GM18867 (cell line): ENCODE measurements at regions not wholly inside any gene's neighbourhood (a gene's known extent, or its start where the extent isn't known, plus 50 kb on each side); places are given as distances from the start of the nearest gene placed in this dataset.
"Not testable (repeated sequence)": the region's sequence is repeated elsewhere in the genome, so short reads cannot be mapped to it uniquely, and the experiment has no call there.

Experiments used
- ATAC-seq: cut with Tn5 transposase; IDR thresholded peaks from one replicate; pipeline ENCODE4 v1.9.1; 2021; ENCODE audit warnings: mild to moderate bottlenecking, moderate library complexity; ENCODE audit not compliant: unreplicated experiment

- no peak for ATAC-seq
Measured at GRCh38 chr6:95660544-95660943, 83.2 kb downstream of the MANEA start.

- no peak for ATAC-seq
Measured at GRCh38 chr6:95670011-95670463, 92.7 kb downstream of the MANEA start.

DNA sequence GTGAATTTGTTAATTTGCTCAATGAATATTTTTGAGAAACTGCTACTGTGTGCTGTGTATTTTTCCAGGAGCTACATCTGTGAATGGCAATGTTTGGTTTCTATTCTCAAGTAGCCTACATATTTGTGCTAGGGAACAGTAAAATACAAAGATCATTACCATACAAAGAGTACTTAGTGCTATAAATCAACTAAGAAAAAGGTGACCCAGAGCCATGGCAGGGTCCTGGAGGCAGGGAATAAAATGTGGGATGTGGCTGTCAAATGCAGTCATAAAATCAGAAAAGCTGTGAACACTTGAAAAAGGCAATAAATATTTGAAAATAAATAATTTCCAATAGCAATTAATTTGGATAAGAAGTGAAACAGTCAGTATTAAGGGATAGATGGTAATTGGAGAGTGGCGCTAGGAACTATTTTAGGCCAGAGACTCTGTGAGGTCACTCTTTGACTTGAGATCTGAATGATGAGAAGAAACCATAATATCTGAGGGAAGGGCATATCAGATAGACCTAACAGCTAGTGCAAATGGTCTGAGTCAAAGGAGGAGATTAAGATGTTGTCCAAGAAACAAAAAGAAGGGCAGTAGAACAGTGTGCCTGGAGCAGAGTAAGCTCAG is 98.8 kb downstream of the MANEA start:
- ATAC-seq: no peak

DNA sequence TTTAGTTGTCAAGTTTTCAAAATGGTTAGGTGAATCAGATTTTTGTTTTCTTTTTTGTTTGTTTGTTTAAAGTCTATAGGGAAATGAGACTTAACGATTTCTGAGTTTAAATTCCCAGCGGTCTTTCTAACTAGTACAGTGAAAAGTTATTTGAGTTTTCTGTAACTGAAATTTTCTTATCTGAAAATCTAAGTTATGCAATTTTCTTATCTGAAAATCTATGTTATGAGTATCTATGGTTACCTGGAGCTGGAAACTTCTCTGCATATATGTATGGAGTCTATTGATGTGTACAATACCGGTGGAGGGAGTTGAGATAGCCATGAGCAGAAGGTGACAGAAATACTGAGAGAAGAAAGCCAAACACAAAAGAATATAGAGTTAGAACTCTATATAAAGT is 102.6 kb downstream of the MANEA start:
- ATAC-seq: no peak

GRCh38 chr6:95681736-95682135 is 104.4 kb downstream of the MANEA start:
- no peak for ATAC-seq

DNA sequence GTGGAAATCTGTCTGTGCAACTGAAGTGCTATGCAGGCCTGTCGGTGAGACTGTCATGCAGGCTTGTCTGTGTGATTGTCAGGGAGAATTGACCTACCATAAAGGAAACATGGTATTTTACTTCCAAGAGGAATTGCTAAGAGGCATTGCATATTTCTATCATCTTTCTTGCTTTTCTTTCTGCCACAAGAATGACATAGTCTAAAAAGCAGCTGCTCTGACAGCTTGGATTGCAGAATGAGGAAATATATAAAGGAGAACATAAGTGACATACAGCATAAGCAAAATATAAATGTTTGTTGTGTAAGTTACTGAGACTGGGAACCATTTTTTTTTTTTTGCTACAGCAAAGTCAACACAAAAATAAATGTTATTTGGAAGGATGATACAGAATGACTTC is 105.1 kb downstream of the MANEA start:
- ATAC-seq: no peak

DNA sequence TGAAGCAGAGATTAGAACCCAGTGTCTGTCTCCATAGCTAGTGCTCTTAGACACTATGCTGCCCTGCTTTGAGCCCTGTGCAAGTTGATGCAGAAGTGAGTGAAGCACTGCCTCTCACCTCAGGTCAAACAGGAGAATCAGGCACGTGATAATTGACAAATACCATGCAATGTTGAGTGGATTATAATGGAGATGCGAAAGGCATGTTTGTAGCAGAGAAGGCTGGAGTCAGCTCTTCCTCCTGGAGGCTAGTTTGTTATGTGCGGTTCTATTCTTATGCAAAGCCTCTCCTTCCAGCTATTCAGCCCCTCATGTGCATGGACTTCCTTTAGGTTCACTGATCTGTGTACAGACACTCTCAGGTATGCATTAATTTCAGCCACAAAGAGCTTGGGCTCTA is 108.5 kb downstream of the MANEA start:
- ATAC-seq: no peak

GRCh38 chr6:95686272-95686671 is 108.9 kb downstream of the MANEA start:
- no peak for ATAC-seq

GRCh38 chr6:95686895-95687294 is 109.6 kb downstream of the MANEA start:
- no peak for ATAC-seq

- ATAC-seq: no peak
Measured at GRCh38 chr6:95687839-95688238, 110.5 kb downstream of the MANEA start.

DNA sequence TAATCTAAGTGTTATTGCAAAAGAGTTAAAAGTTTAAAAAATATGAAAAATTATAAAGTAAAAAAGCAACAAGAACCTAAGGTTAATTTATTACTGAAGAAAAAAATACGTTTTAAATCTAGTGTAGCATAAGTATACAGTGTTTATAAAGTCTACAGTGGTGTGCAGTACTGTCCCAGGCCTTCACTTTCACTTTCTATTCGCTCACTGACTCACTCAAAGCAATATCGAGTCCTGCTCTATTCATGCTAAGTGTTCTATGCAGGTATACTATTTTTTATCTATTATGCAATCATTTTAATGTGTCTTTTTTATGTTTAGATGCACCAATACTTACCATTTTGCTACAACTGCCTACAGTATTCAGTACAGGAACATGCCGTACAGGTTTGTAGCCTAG is 113.0 kb downstream of the MANEA start:
- peak; percentile 71 for ATAC-seq

GRCh38 chr6:95693108-95693507 is 115.8 kb downstream of the MANEA start:
- ATAC-seq: no peak

DNA sequence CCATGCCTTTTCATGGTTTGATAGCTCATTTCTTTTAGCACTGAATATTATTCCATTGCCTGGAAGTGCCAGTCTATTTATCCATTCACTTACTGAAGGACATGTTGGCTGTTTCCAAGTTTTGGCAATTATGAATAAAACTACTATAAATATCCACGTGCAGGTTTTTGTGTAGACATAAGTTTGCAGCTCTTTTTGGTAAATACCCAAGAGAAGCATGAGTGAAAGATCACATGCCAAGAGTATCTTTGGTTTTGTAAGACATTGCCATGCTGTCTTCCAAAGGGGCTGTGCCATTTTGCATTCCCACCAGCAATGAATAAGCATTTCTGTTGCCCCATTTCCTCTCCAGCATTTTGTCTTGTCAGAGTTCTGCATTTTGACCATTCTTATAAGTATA is 120.9 kb downstream of the MANEA start:
- ATAC-seq: no peak

- no peak for ATAC-seq
Measured at GRCh38 chr6:95723638-95724037, 146.3 kb downstream of the MANEA start.

- ATAC-seq: no peak
Measured at GRCh38 chr6:95725344-95725743, 148.0 kb downstream of the MANEA start.

- ATAC-seq: no peak
Measured at GRCh38 chr6:95740157-95740556, 162.8 kb downstream of the MANEA start.

- no peak for ATAC-seq
Measured at GRCh38 chr6:95741045-95741444, 163.7 kb downstream of the MANEA start.

- ATAC-seq: no peak
Measured at GRCh38 chr6:95742767-95743289, 165.5 kb downstream of the MANEA start.

- ATAC-seq: no peak
Measured at GRCh38 chr6:95743591-95743990, 166.3 kb downstream of the MANEA start.

DNA sequence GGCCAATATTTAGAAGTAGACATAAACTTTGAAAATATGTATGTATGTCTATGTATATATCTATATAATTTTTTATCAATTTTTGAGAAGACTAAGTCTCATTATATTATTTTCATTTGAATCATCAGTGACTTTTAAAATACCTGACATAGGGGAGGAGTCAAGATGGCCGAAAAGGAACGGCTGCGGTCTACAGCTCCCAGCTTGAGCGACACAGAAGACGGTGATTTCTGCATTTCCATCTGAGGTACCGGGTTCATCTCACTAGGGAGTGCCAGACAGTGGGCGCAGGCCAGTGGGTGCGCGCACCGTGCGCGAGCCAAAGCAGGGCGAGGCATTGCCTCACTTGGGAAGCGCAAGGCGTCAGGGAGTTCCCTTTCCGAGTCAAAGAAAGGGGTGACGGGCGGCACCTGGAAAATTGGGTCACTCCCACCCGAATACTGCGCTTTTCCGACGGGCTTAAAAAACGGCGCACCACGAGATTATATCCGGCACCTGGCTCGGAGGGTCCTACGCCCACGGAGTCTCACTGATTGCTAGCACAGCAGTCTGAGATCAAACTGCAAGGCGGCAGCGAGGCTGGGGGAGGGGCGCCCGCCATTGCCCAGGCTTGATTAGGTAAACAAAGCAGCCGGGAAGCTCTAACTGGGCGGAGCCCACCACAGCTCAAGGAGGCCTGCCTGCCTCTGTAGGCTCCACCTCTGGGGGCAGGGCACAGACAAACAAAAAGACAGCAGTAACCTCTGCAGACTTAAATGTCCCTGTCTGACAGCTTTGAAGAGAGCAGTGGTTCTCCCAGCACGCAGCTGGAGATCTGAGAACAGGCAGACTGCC is 181.1 kb downstream of the MANEA start:
- ATAC-seq: not testable (repeated sequence)

- no peak for ATAC-seq
Measured at GRCh38 chr6:95767897-95768463, 190.6 kb downstream of the MANEA start.

DNA sequence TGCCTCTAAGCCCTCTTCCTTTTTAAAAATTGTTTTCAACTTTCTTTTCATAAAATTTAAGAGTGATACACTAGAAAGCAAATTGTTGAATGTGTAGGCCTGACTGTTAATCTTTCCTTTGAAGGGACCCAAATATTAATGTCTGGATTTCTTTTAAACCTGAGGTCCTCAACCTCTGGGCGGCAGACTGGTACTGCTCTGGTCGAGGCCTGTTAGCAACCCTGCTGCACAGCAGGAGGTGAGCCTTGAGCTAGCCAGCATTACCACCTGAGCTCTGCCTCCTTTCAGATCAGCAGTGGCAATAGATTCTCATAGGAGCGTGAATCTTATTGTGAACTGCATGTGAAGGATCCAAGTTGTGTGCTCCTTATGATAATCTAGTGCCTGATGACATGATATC is 191.2 kb downstream of the MANEA start:
- ATAC-seq: peak; percentile 76
